CD4-positive, alpha-beta T cell (primary cell): ENCODE measurements at regions not wholly inside any gene's neighbourhood (a gene's known extent, or its start where the extent isn't known, plus 50 kb on each side); places are given as distances from the start of the nearest gene placed in this dataset.

ENCODE experiments used
- ATAC-seq: fragments of 200-7000 bp; cut with Tn5 transposase; one replicate; pipeline ENCODE4 v1.10.0; 2022; ENCODE audit warnings: mild to moderate bottlenecking; ENCODE audit not compliant: poor library complexity
- CTCF ChIA-PET: fragments of 350-600 bp; sonication (Branson Sonifier 250); formaldehyde crosslinking; loops from one replicate; lab custom pipeline; 2021; ENCODE audit warnings: antibody characterized with exemption, inconsistent platforms; lab: Charles Lee
- POLR2A ChIA-PET: fragments of 350-600 bp; sonication (Branson Sonifier 250); formaldehyde crosslinking; loops from one replicate; lab custom pipeline; 2021; ENCODE audit warnings: antibody characterized with exemption, inconsistent platforms; lab: Charles Lee
- DNase-seq, 14 experiments: peaks; one replicate each; pipeline ENCODE4 v3.0.0-alpha.2; 2013 to 2020; ENCODE audit warnings: mixed read lengths in 2 of 14
- H3K27ac ChIP-seq, 2 donors: one replicate each; pipeline versions ENCODE4 v1.5.1 to v1.7.0; 2013; ENCODE audit warnings: low read length in 2 of 2, low read depth in 1 of 2, mild to moderate bottlenecking in 1 of 2
- H3K27me3 ChIP-seq, 2 experiments: 1 replicate in 1 of 2; 2 replicates in 1 of 2; pipeline versions ENCODE4 v1.6.1 to v1.7.0; 2013; ENCODE audit warnings: low read length in 2 of 2, control low read depth in 1 of 2, mild to moderate bottlenecking in 1 of 2, moderate library complexity in 1 of 2; ENCODE audit not compliant: insufficient read depth in 2 of 2, control insufficient read depth in 1 of 2
- H3K36me3 ChIP-seq: one replicate; pipeline ENCODE4 v1.6.1; 2013; ENCODE audit warnings: low read length, control low read depth; ENCODE audit not compliant: insufficient read depth
- H3K4me1 ChIP-seq: one replicate; pipeline ENCODE4 v1.6.1; 2013; ENCODE audit warnings: low read length, control low read depth; ENCODE audit not compliant: insufficient read depth
- H3K4me3 ChIP-seq: one replicate; pipeline ENCODE4 v1.5.1; 2013; ENCODE audit warnings: mild to moderate bottlenecking, low read length, moderate library complexity
- H3K9me3 ChIP-seq, 2 experiments: 1 replicate in 1 of 2; 2 replicates in 1 of 2; pipeline versions ENCODE4 v1.6.1 to v1.7.0; 2013; ENCODE audit warnings: low read length in 2 of 2, mild to moderate bottlenecking in 2 of 2, control low read depth in 1 of 2, moderate library complexity in 1 of 2; ENCODE audit not compliant: control insufficient read depth in 1 of 2, insufficient read depth in 1 of 2
- H3K27ac Mint-ChIP-seq: one replicate; pipeline ENCODE4 v1.8.0; 2020; ENCODE audit warnings: mixed read lengths
- H3K27me3 Mint-ChIP-seq: one replicate; pipeline ENCODE4 v1.8.0; 2021; ENCODE audit warnings: mixed read lengths
- H3K36me3 Mint-ChIP-seq: one replicate; pipeline ENCODE4 v1.8.0; 2021; ENCODE audit warnings: low read depth, mixed read lengths
- H3K4me1 Mint-ChIP-seq: one replicate; pipeline ENCODE4 v1.8.0; 2021; ENCODE audit warnings: low read depth, mixed read lengths
- H3K4me3 Mint-ChIP-seq: one replicate; pipeline ENCODE4 v1.8.0; 2020; ENCODE audit warnings: mild to moderate bottlenecking, mixed read lengths
- H3K9me3 Mint-ChIP-seq: one replicate; pipeline ENCODE4 v1.8.0; 2020; ENCODE audit warnings: mixed read lengths
- intact Hi-C, 2 experiments: fragments of 100-400 bp; cut with DNase I in 1 of 2; cut with micrococcal nuclease in 1 of 2; formaldehyde crosslinking; loops; one replicate each; pipeline versions ENCODE4 v1.15.1 to v1.9.0; 2023 to 2025; cut with DNase I, micrococcal nuclease
- TF ChIP-seq, protein P1 (sequence below): fragments of 200-600 bp; IDR thresholded peaks from one replicate; pipeline ENCODE4 v1.8.0; 2022; ENCODE audit warnings: antibody characterized with exemption, mild to moderate bottlenecking

DNA sequence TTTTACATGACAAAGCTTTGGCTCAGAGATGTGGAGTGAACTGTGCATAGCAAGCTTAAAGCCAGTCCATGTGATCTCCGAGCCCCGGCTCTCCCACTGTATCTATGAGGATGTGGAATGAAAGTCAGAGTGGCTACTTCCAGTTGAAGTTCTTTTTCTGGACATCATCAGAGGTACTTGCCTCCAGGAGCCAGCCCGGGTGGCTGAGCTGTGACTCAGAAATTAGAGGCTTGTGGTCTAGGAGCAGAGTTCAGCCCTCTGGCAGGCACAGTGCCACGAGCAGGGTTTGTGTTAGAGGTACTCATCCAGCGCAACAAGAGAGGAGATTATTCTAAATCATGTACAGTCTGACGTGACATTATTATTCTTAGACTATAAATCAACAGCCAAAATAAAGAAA is 322.5 kb downstream of the CDK5RAP2 start:
- H3K4me1 Mint-ChIP-seq, result no peaks in the 10 kb centered on the region
- CTCF ChIA-PET, result no interaction called here

DNA sequence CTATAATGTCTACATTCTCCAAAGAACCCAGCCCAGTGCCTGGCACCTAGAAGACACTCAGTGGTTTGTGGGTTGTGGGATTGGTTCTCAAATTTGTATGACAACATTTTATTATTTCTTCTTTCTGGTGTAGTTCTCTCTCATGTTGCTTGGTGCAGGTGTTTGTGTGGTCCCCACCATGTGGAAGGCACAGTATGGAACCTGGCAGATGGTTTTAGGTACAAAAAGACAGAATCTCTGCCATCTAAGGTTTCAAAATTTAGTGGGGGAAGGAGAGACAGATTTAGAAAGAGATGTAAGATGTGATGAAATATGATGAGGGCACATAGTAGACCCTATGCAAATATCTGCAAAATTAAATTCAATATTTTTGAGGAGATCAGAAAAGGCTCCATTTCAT is 323.8 kb downstream of the CDK5RAP2 start:
- TF ChIP-seq, protein P1, sequence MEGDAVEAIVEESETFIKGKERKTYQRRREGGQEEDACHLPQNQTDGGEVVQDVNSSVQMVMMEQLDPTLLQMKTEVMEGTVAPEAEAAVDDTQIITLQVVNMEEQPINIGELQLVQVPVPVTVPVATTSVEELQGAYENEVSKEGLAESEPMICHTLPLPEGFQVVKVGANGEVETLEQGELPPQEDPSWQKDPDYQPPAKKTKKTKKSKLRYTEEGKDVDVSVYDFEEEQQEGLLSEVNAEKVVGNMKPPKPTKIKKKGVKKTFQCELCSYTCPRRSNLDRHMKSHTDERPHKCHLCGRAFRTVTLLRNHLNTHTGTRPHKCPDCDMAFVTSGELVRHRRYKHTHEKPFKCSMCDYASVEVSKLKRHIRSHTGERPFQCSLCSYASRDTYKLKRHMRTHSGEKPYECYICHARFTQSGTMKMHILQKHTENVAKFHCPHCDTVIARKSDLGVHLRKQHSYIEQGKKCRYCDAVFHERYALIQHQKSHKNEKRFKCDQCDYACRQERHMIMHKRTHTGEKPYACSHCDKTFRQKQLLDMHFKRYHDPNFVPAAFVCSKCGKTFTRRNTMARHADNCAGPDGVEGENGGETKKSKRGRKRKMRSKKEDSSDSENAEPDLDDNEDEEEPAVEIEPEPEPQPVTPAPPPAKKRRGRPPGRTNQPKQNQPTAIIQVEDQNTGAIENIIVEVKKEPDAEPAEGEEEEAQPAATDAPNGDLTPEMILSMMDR, result no peak
- POLR2A ChIA-PET, result no interaction called here
- peaks cover 44% of the 10 kb centered on the region for H3K27me3 Mint-ChIP-seq

More for the DNA sequence above, 322.5 kb downstream of the CDK5RAP2 start:
- peaks cover 2% of the 10 kb centered on the region for H3K9me3 Mint-ChIP-seq
- Histone ChIP-seq H3K4me1 (no peaks in the 10 kb centered on the region), H3K27ac (no peak overlapping the region), H3K27me3 (peaks cover 4 to 6% of the 10 kb centered on the region in 2 experiments), H3K4me3 (no peak overlapping the region), H3K9me3 (no peaks in the 10 kb centered on the region), H3K36me3 (no peaks in the 10 kb centered on the region)
- intact Hi-C loops, result no loop called here
- no peak for DNase-seq
- no peak for ATAC-seq
- no peak overlapping the region for H3K27ac Mint-ChIP-seq
- no peaks in the 10 kb centered on the region for H3K36me3 Mint-ChIP-seq
- H3K4me3 Mint-ChIP-seq, result no peak overlapping the region
- POLR2A ChIA-PET, result no interaction called here
- H3K27me3 Mint-ChIP-seq, result peaks cover 39% of the 10 kb centered on the region
- TF ChIP-seq, protein P1, result no peak

DNA sequence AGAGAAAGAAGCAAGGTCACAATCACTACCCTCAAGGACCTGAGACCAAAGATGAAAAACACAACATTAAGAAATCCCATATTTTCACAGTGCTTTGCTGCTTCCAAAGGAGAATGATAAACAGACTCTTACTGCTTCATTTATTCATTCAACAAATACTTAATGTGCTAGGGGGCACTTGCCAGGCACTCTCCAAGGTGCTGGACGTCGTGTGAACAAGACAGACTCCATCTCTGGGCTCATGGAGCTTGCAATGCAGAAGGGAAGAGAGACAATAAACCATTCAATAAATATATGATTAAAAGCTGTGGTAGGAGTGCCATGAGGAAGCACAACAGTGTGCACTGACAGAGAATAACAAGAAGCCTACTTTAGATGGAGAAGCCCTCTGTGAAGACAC is 327.7 kb downstream of the CDK5RAP2 start:
- no peaks in the 10 kb centered on the region for H3K36me3 Mint-ChIP-seq
- DNase-seq (no peak), ATAC-seq (no peak)
- H3K9me3 ChIP-seq, result no peaks in the 10 kb centered on the region
- peaks cover 0 to 3% of the 10 kb centered on the region in 2 experiments for H3K27me3 ChIP-seq
- H3K27me3 Mint-ChIP-seq, result peaks cover 27% of the 10 kb centered on the region
- no peak overlapping the region for H3K27ac Mint-ChIP-seq
- intact Hi-C loops, result no loop called here
- POLR2A ChIA-PET, result no interaction called here
- CTCF ChIA-PET, result no interaction called here
- H3K4me3 ChIP-seq, result no peak overlapping the region
- H3K27ac ChIP-seq, result no peak overlapping the region
- peaks cover 2% of the 10 kb centered on the region for H3K9me3 Mint-ChIP-seq
- no peaks in the 10 kb centered on the region for H3K4me1 ChIP-seq
- no peaks in the 10 kb centered on the region for H3K36me3 ChIP-seq
- H3K4me1 Mint-ChIP-seq, result no peaks in the 10 kb centered on the region
- TF ChIP-seq, protein P1, result no peak
- H3K4me3 Mint-ChIP-seq, result no peak overlapping the region

More for the DNA sequence above, 323.8 kb downstream of the CDK5RAP2 start:
- no peaks in the 10 kb centered on the region for H3K4me1 ChIP-seq
- DNase-seq (no peak), ATAC-seq (no peak)
- Mint-ChIP-seq H3K36me3 (no peaks in the 10 kb centered on the region), H3K9me3 (peaks cover 2% of the 10 kb centered on the region), H3K4me3 (no peak overlapping the region), H3K27ac (no peak overlapping the region), H3K4me1 (no peaks in the 10 kb centered on the region)
- H3K27ac ChIP-seq, result no peak overlapping the region
- no peaks in the 10 kb centered on the region for H3K9me3 ChIP-seq
- H3K27me3 ChIP-seq, result peaks cover 4 to 9% of the 10 kb centered on the region in 2 experiments
- no peak overlapping the region for H3K4me3 ChIP-seq
- no peaks in the 10 kb centered on the region for H3K36me3 ChIP-seq
- CTCF ChIA-PET, result no interaction called here
- intact Hi-C loops, result no loop called here
